H1 (cell line): ENCODE measurements at regions not wholly inside any gene's neighbourhood (a gene's known extent, or its start where the extent isn't known, plus 50 kb on each side); places are given as distances from the start of the nearest gene placed in this dataset.

Experiments used
- CHD2 ChIP-seq: IDR thresholded peaks from 2 replicates; pipeline ENCODE4 v1.6.1; 2012; ENCODE audit warnings: low read length, improper control_type of control experiment
- JUN ChIP-seq: IDR thresholded peaks from 2 replicates; pipeline ENCODE4 v1.6.1; 2011; ENCODE audit warnings: low read depth, mild to moderate bottlenecking, improper control_type of control experiment, low read length
- PHF8 ChIP-seq: fragments of 200-600 bp; sonication (generic); conservative IDR thresholded peaks from 2 replicates; pipeline ENCODE4 v1.7.1; 2012; ENCODE audit warnings: low read depth, mild to moderate bottlenecking, inconsistent platforms, low read length, moderate library complexity
- POLR2A ChIP-seq, 2 experiments: IDR thresholded peaks; 1 replicate in 1 of 2; 2 replicates in 1 of 2; pipeline ENCODE4 v1.6.1; 2011; ENCODE audit warnings: low read depth in 2 of 2, low read length in 2 of 2, mild to moderate bottlenecking in 2 of 2; ENCODE audit errors: control extremely low read depth in 1 of 2
- POLR2AphosphoS5 ChIP-seq: IDR thresholded peaks from 2 replicates; pipeline ENCODE4 v1.6.1; 2011; ENCODE audit warnings: low read depth, low read length
- RFX5 ChIP-seq: IDR thresholded peaks from 2 replicates; pipeline ENCODE4 v1.6.1; 2011; ENCODE audit warnings: low read depth, low read length, improper control_type of control experiment, borderline replicate concordance
- SUZ12 ChIP-seq: fragments of 200-600 bp; sonication (generic); IDR thresholded peaks from 2 replicates; pipeline ENCODE4 v1.6.1; 2012; ENCODE audit warnings: mild to moderate bottlenecking, inconsistent platforms, low read length, moderate library complexity, mixed read lengths
- TAF1 ChIP-seq: IDR thresholded peaks from 2 replicates; pipeline ENCODE4 v1.6.1; 2011; ENCODE audit warnings: mild to moderate bottlenecking, low read depth, low read length
- TF ChIP-seq, protein P1 (sequence below), 3 experiments: IDR thresholded peaks; 1 replicate in 2 of 3; 2 replicates in 1 of 3; pipeline versions ENCODE4 v1.5.1 to v1.6.1; 2011; ENCODE audit warnings: low read length in 3 of 3, mild to moderate bottlenecking in 3 of 3, inconsistent platforms in 2 of 3, low read depth in 1 of 3, moderate library complexity in 1 of 3; ENCODE audit not compliant: insufficient read depth in 1 of 3; ENCODE audit errors: control extremely low read depth in 1 of 3

DNA sequence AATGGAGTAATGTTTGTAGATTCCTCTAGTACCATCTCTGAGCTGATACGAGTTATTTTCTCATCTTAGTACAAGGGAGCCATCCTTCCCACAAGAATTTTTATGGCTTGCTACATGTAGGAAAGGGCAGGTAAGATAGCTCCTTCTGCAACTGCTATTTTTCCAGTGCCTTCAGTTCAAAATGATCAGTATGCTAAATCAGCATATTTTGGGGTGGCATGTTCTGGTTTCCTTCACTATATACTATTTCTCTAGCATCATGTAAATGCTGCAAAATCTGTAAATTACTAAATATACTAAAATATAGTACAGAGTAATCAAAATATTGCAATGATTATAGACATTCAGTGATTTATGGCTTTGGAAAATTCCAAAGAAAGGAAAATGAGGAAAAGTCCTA, 1230.0 kb upstream of the CHAC2 start:
- TF ChIP-seq, protein P1, sequence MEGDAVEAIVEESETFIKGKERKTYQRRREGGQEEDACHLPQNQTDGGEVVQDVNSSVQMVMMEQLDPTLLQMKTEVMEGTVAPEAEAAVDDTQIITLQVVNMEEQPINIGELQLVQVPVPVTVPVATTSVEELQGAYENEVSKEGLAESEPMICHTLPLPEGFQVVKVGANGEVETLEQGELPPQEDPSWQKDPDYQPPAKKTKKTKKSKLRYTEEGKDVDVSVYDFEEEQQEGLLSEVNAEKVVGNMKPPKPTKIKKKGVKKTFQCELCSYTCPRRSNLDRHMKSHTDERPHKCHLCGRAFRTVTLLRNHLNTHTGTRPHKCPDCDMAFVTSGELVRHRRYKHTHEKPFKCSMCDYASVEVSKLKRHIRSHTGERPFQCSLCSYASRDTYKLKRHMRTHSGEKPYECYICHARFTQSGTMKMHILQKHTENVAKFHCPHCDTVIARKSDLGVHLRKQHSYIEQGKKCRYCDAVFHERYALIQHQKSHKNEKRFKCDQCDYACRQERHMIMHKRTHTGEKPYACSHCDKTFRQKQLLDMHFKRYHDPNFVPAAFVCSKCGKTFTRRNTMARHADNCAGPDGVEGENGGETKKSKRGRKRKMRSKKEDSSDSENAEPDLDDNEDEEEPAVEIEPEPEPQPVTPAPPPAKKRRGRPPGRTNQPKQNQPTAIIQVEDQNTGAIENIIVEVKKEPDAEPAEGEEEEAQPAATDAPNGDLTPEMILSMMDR (IDR thresholded peaks at IDR 0.05; ENCODE audit: control extremely low read depth in 1 of 3, insufficient read depth in 1 of 3, low read depth in 1 of 3, low read length in 3 of 3), result no peak
- TF ChIP-seq SUZ12 (no peak), POLR2A (IDR thresholded peaks at IDR 0.05; ENCODE audit: control extremely low read depth in 1 of 2, low read depth in 2 of 2, low read length in 2 of 2) (no peak), POLR2AphosphoS5 (no peak), TAF1 (no peak), PHF8 (no peak), CHD2 (no peak), JUN (no peak), RFX5 (no peak)
